ENCODE measurements at regions not wholly inside any gene's neighbourhood (a gene's known extent, or its start where the extent isn't known, plus 50 kb on each side); places are given as distances from the start of the nearest gene placed in this dataset.

GRCh38 chr6:16966791-16967469 is 134.9 kb upstream of the STMND1 start (continued):
- TF ChIP-seq HMGXB4 (CRISPR knock-in tag; IDR thresholded peaks at IDR 0.05; ENCODE audit: borderline replicate concordance), result no peak

GRCh38 chr6:16965689-16966088 is 136.2 kb upstream of the STMND1 start:
- ChIA-PET CTCF (interaction anchor here (0.5 to 4.3 kb wide), 23 partner anchors 8 to 680 kb away, joined by 3 to 25 read pairs (median 6); partner anchors contain the start of gene ATXN1), POLR2A (interaction anchor here (0.7 kb wide), 1 partner anchor 284 kb away, joined by 4 read pairs; no protein-coding TSS in a partner anchor)
- FAIRE-seq, result no peak

GRCh38 chr6:16964553-16965499 is 137.0 kb upstream of the STMND1 start:
- Histone ChIP-seq H3K4me3 (no peak overlapping the region), H3K4me1 (no peaks in the 10 kb centered on the region), H3K4me2 (peak overlapping the region; percentile 65), H3K9me3 (no peaks in the 10 kb centered on the region), H3K27ac (no peak overlapping the region)
- POLR2A ChIA-PET, result no interaction called here
- CTCF ChIA-PET, result interaction anchor here (0.6 to 4.3 kb wide), 24 partner anchors 9 to 1269 kb away, joined by 3 to 25 read pairs (median 6); partner anchors contain the start of gene ATXN1
- 35% methylated on average over 21 of the region's 21 CpGs for WGBS (ENCODE audit: missing lambda C conversion rate)
- TF ChIP-seq HOXA7 (CRISPR knock-in tag; IDR thresholded peaks at IDR 0.05), result no peak
- no peak for TF ChIP-seq TFCP2L1 (CRISPR knock-in tag; IDR thresholded peaks at IDR 0.05)
- TF ChIP-seq NPAS2 (CRISPR knock-in tag; IDR thresholded peaks at IDR 0.05; ENCODE audit: borderline replicate concordance), result no peak
- TF ChIP-seq SMC3 (IDR thresholded peaks at IDR 0.05), result peak; percentile 67
- peak; percentile 74 to 77 for TF ChIP-seq RAD21 (conservative IDR thresholded peaks at IDR 0.05 in 1 of 2, IDR thresholded peaks at IDR 0.05 in 1 of 2)
- TF ChIP-seq MAX (IDR thresholded peaks at IDR 0.05), result no peak
- TF ChIP-seq CTCF (IDR thresholded peaks at IDR 0.05), result peak; percentile 66
- peak; percentile 39 to 59 for DNase-seq (ENCODE audit: low read depth in 1 of 2, low spot score in 1 of 2)
- peak; percentile 94 to 99; a peak in 5 of 6 replicates for ATAC-seq
- FAIRE-seq, result no peak

More at GRCh38 chr6:16965689-16966088, 136.2 kb upstream of the STMND1 start:
- Histone ChIP-seq H3K27ac (no peak overlapping the region), H3K4me1 (no peaks in the 10 kb centered on the region), H3K4me2 (no peak overlapping the region), H3K4me3 (no peak overlapping the region), H3K9me3 (no peaks in the 10 kb centered on the region)
- DNase-seq (ENCODE audit: low read depth in 1 of 2, low spot score in 1 of 2) (no peak), ATAC-seq (no peak)
- TF ChIP-seq USF2 (IDR thresholded peaks at IDR 0.05) (no peak), NR3C1 (IDR thresholded peaks at IDR 0.05) (no peak), KDM5A (IDR thresholded peaks at IDR 0.05) (no peak), NPAS2 (CRISPR knock-in tag; IDR thresholded peaks at IDR 0.05; ENCODE audit: borderline replicate concordance) (no peak), JUNB (IDR thresholded peaks at IDR 0.05) (no peak), RCOR1 (IDR thresholded peaks at IDR 0.05; ENCODE audit: low read depth, low read length) (no peak), RARB (CRISPR knock-in tag; IDR thresholded peaks at IDR 0.05) (no peak), EHMT2 (IDR thresholded peaks at IDR 0.05; ENCODE audit: low read depth) (no peak), RAD21 (conservative IDR thresholded peaks at IDR 0.05 in 1 of 2, IDR thresholded peaks at IDR 0.05 in 1 of 2) (no peak), PBX3 (IDR thresholded peaks at IDR 0.05) (no peak), MAZ (IDR thresholded peaks at IDR 0.05; ENCODE audit: borderline replicate concordance, low read depth, low read length) (no peak)
- 90% methylated on average over 8 of the region's 8 CpGs for WGBS (ENCODE audit: missing lambda C conversion rate)
